HUES6 (cell line): ENCODE measurements at regions not wholly inside any gene's neighbourhood (a gene's known extent, or its start where the extent isn't known, plus 50 kb on each side); places are given as distances from the start of the nearest gene placed in this dataset.

Experiments used
- H3K27ac ChIP-seq: 2 replicates; pipeline ENCODE4 v1.7.0; 2013; ENCODE audit warnings: low read depth, mild to moderate bottlenecking, low read length, inconsistent platforms
- H3K27me3 ChIP-seq: 2 replicates; pipeline ENCODE4 v1.6.1; 2013; ENCODE audit warnings: low read length; ENCODE audit not compliant: control insufficient read depth, insufficient read depth
- H3K36me3 ChIP-seq: 2 replicates; pipeline ENCODE4 v1.6.1; 2013; ENCODE audit warnings: low read length; ENCODE audit not compliant: control insufficient read depth, insufficient read depth
- H3K4me1 ChIP-seq: 2 replicates; pipeline ENCODE4 v1.6.1; 2013; ENCODE audit warnings: low read length; ENCODE audit not compliant: control insufficient read depth, insufficient read depth
- H3K4me3 ChIP-seq: 2 replicates; pipeline ENCODE4 v1.5.1; 2013; ENCODE audit warnings: low read depth, low read length
- H3K9ac ChIP-seq: one replicate; pipeline ENCODE4 v1.6.1; 2013; ENCODE audit warnings: mild to moderate bottlenecking, low read length
- H3K9me3 ChIP-seq: 2 replicates; pipeline ENCODE4 v1.6.1; 2013; ENCODE audit warnings: low read depth, low read length; ENCODE audit not compliant: control insufficient read depth, insufficient read depth

DNA sequence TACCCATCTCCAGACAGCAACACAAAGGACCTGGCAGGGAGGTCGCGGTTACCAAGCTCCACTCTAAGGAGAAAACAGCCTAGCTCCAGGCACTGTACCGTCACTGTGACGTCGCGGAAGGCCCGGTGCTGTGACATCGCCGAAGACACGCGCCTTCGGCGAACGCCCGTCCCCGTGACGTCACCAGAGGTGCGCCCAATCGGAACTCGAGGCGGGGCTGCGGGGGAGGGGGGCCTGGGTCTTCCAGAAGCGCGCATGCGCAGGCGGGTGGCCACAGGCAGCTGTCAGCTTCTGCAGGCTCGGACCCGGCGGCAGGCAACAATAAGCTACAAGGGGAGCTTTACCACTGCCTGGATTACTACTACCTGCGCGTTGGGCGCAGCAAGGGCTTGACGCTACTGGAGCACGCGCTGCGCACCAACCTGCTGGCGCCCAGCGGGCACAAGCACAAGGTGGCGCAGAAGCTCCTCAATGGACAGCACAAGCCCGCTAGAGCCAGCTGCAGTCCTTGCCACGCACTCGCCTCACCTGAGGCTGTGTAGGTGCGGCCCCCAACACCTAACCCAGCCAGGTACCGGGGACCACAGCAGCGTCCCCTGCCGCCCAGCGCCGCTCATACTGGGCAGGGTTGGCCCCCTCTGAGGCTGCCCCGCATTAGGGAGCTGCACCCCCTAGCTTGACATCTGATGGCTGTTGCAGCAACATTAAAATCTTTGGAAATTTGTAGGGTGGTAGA is 208.4 kb downstream of the TPST1 start:
- Histone ChIP-seq H3K27me3 (peaks cover 7% of the 10 kb centered on the region), H3K4me1 (no peaks in the 10 kb centered on the region), H3K9ac (peak overlapping the region; percentile 34), H3K36me3 (0 out of 2 replicates have a peak, but pooled peaks cover under 1% of the 10 kb centered on the region), H3K9me3 (no peaks in the 10 kb centered on the region), H3K4me3 (peak overlapping the region; percentile 71), H3K27ac (no peak overlapping the region)

DNA sequence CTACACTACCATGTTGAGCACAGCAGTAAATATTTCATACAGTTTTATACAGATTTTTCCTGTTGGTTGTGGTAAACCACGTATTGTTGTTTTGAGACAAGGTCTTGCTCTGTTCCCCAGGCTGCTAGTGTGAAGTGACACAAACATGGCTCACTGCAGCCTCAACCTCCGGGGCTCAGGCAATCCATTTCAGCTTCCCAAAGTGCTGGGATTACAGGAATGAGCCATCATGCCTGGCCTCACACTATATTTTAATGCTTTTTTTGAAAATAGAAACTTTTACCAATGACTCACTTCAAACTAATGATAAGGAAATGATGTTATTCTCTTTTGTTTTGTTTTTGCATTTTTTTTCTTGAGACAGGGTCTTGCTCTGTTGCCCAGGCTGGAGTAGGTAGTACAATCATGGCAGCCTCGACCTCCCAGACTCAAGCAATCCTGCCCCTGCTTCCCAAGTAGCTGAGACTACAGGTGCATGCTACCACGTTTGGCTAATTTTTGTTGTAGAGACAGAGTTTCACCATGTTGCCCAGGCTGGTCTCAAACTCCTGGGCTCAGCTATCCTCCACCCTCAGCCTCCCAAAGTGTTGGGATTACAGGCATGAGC is 210.6 kb downstream of the TPST1 start:
- peaks cover 7% of the 10 kb centered on the region for H3K27me3 ChIP-seq
- no peak overlapping the region for H3K27ac ChIP-seq
- H3K9ac ChIP-seq, result no peak overlapping the region
- no peaks in the 10 kb centered on the region for H3K36me3 ChIP-seq
- no peaks in the 10 kb centered on the region for H3K4me1 ChIP-seq
- H3K9me3 ChIP-seq, result no peaks in the 10 kb centered on the region
- H3K4me3 ChIP-seq, result no peak overlapping the region

DNA sequence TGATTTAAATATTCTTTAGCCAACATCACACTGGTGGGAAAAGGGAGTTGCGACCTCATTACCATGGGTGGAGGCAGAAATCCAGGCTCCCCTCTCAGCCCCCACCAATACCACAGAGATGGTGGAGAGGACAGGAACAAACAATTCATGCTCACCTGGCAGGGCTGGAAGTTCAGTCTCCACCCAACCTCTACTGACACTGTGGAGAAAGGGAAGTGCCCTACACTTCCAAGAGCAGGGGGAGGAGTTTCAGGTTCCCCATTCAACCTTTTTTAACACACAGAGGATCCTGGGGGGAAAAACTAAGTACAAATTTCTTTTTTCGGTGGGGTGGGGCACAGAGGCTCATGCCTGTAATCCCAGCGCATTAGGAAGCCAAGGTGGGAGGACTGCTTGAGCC is 210.1 kb upstream of the KCTD7 start:
- Histone ChIP-seq H3K36me3 (no peaks in the 10 kb centered on the region), H3K4me3 (no peak overlapping the region), H3K27me3 (no peaks in the 10 kb centered on the region), H3K9ac (no peak overlapping the region), H3K27ac (no peak overlapping the region), H3K9me3 (no peaks in the 10 kb centered on the region), H3K4me1 (no peaks in the 10 kb centered on the region)

GRCh38 chr7:66419210-66419609 is 209.5 kb upstream of the KCTD7 start:
- no peak overlapping the region for H3K9ac ChIP-seq
- H3K4me3 ChIP-seq, result no peak overlapping the region
- no peaks in the 10 kb centered on the region for H3K27me3 ChIP-seq
- H3K9me3 ChIP-seq, result no peaks in the 10 kb centered on the region
- H3K36me3 ChIP-seq, result no peaks in the 10 kb centered on the region
- H3K4me1 ChIP-seq, result no peaks in the 10 kb centered on the region
- H3K27ac ChIP-seq, result no peak overlapping the region

- no peak overlapping the region for H3K4me3 ChIP-seq
- H3K4me1 ChIP-seq, result no peaks in the 10 kb centered on the region
- no peak overlapping the region for H3K9ac ChIP-seq
- no peaks in the 10 kb centered on the region for H3K27me3 ChIP-seq
- no peaks in the 10 kb centered on the region for H3K36me3 ChIP-seq
- no peaks in the 10 kb centered on the region for H3K9me3 ChIP-seq
- H3K27ac ChIP-seq, result no peak overlapping the region
These were observed 206.7 kb upstream of the KCTD7 start for GRCh38 chr7:66421830-66422475.

GRCh38 chr7:66423729-66424128 is 205.0 kb upstream of the KCTD7 start:
- no peak overlapping the region for H3K4me3 ChIP-seq

GRCh38 chr7:66426332-66426731 is 202.3 kb upstream of the KCTD7 start:
- no peak overlapping the region for H3K4me3 ChIP-seq
- H3K9ac ChIP-seq, result no peak overlapping the region
- no peaks in the 10 kb centered on the region for H3K27me3 ChIP-seq
- no peak overlapping the region for H3K27ac ChIP-seq
- H3K36me3 ChIP-seq, result no peaks in the 10 kb centered on the region
- no peaks in the 10 kb centered on the region for H3K4me1 ChIP-seq
- H3K9me3 ChIP-seq, result no peaks in the 10 kb centered on the region

More at GRCh38 chr7:66423729-66424128, 205.0 kb upstream of the KCTD7 start:
- Histone ChIP-seq H3K4me1 (no peaks in the 10 kb centered on the region), H3K27ac (no peak overlapping the region), H3K27me3 (no peaks in the 10 kb centered on the region), H3K36me3 (no peaks in the 10 kb centered on the region), H3K9me3 (no peaks in the 10 kb centered on the region), H3K9ac (no peak overlapping the region)

DNA sequence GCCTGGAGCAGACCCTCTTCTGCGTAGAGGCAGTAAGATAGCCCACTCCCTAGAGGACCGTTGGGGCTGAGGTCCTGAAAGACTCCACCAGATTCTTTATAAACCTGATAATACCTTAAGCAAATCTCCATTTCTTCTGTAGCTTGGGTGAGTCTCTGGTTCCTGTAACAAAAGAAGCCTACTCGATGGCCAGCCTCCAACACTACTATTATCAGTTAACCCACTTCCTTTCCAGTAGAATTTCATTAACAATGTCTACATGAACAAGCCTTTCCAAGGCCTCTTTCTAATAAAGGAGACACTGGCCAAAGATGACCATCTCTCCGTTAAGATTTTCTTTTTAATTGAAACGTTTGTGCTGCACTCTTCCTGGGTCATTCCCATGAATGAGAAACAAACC is 201.7 kb upstream of the KCTD7 start:
- H3K36me3 ChIP-seq, result no peaks in the 10 kb centered on the region
- no peaks in the 10 kb centered on the region for H3K9me3 ChIP-seq
- H3K4me1 ChIP-seq, result no peaks in the 10 kb centered on the region
- no peak overlapping the region for H3K27ac ChIP-seq
- no peak overlapping the region for H3K9ac ChIP-seq
- H3K27me3 ChIP-seq, result no peaks in the 10 kb centered on the region
- no peak overlapping the region for H3K4me3 ChIP-seq

GRCh38 chr7:66427956-66428355 is 200.7 kb upstream of the KCTD7 start:
- H3K27me3 ChIP-seq, result no peaks in the 10 kb centered on the region
- H3K9ac ChIP-seq, result no peak overlapping the region
- H3K36me3 ChIP-seq, result no peaks in the 10 kb centered on the region
- H3K9me3 ChIP-seq, result no peaks in the 10 kb centered on the region
- no peak overlapping the region for H3K27ac ChIP-seq
- H3K4me3 ChIP-seq, result no peak overlapping the region
- no peaks in the 10 kb centered on the region for H3K4me1 ChIP-seq

- Histone ChIP-seq H3K9ac (no peak overlapping the region), H3K9me3 (no peaks in the 10 kb centered on the region), H3K4me1 (no peaks in the 10 kb centered on the region), H3K4me3 (no peak overlapping the region), H3K27me3 (no peaks in the 10 kb centered on the region), H3K27ac (no peak overlapping the region), H3K36me3 (no peaks in the 10 kb centered on the region)
These were observed 199.1 kb upstream of the KCTD7 start for GRCh38 chr7:66429498-66430163.

- no peaks in the 10 kb centered on the region for H3K9me3 ChIP-seq
These were observed 198.5 kb upstream of the KCTD7 start for GRCh38 chr7:66430164-66430545.

More at GRCh38 chr7:66430164-66430545, 198.5 kb upstream of the KCTD7 start:
- Histone ChIP-seq H3K27ac (no peak overlapping the region), H3K9ac (no peak overlapping the region), H3K4me1 (no peaks in the 10 kb centered on the region), H3K27me3 (no peaks in the 10 kb centered on the region), H3K36me3 (no peaks in the 10 kb centered on the region), H3K4me3 (no peak overlapping the region)
